CD4-positive, alpha-beta T cell (primary cell): ENCODE measurements at regions not wholly inside any gene's neighbourhood (a gene's known extent, or its start where the extent isn't known, plus 50 kb on each side); places are given as distances from the start of the nearest gene placed in this dataset.

ENCODE experiments used
- ATAC-seq: fragments of 200-7000 bp; cut with Tn5 transposase; one replicate; pipeline ENCODE4 v1.10.0; 2022; ENCODE audit warnings: mild to moderate bottlenecking; ENCODE audit not compliant: poor library complexity
- CTCF ChIA-PET: fragments of 350-600 bp; sonication (Branson Sonifier 250); formaldehyde crosslinking; loops from one replicate; lab custom pipeline; 2021; ENCODE audit warnings: antibody characterized with exemption, inconsistent platforms; lab: Charles Lee
- POLR2A ChIA-PET: fragments of 350-600 bp; sonication (Branson Sonifier 250); formaldehyde crosslinking; loops from one replicate; lab custom pipeline; 2021; ENCODE audit warnings: antibody characterized with exemption, inconsistent platforms; lab: Charles Lee
- DNase-seq, 14 experiments: peaks; one replicate each; pipeline ENCODE4 v3.0.0-alpha.2; 2013 to 2020; ENCODE audit warnings: mixed read lengths in 2 of 14
- H3K27ac ChIP-seq, 2 donors: one replicate each; pipeline versions ENCODE4 v1.5.1 to v1.7.0; 2013; ENCODE audit warnings: low read length in 2 of 2, low read depth in 1 of 2, mild to moderate bottlenecking in 1 of 2
- H3K27me3 ChIP-seq, 2 experiments: 1 replicate in 1 of 2; 2 replicates in 1 of 2; pipeline versions ENCODE4 v1.6.1 to v1.7.0; 2013; ENCODE audit warnings: low read length in 2 of 2, control low read depth in 1 of 2, mild to moderate bottlenecking in 1 of 2, moderate library complexity in 1 of 2; ENCODE audit not compliant: insufficient read depth in 2 of 2, control insufficient read depth in 1 of 2
- H3K36me3 ChIP-seq: one replicate; pipeline ENCODE4 v1.6.1; 2013; ENCODE audit warnings: low read length, control low read depth; ENCODE audit not compliant: insufficient read depth
- H3K4me1 ChIP-seq: one replicate; pipeline ENCODE4 v1.6.1; 2013; ENCODE audit warnings: low read length, control low read depth; ENCODE audit not compliant: insufficient read depth
- H3K4me3 ChIP-seq: one replicate; pipeline ENCODE4 v1.5.1; 2013; ENCODE audit warnings: mild to moderate bottlenecking, low read length, moderate library complexity
- H3K9me3 ChIP-seq, 2 experiments: 1 replicate in 1 of 2; 2 replicates in 1 of 2; pipeline versions ENCODE4 v1.6.1 to v1.7.0; 2013; ENCODE audit warnings: low read length in 2 of 2, mild to moderate bottlenecking in 2 of 2, control low read depth in 1 of 2, moderate library complexity in 1 of 2; ENCODE audit not compliant: control insufficient read depth in 1 of 2, insufficient read depth in 1 of 2
- H3K27ac Mint-ChIP-seq: one replicate; pipeline ENCODE4 v1.8.0; 2020; ENCODE audit warnings: mixed read lengths
- H3K27me3 Mint-ChIP-seq: one replicate; pipeline ENCODE4 v1.8.0; 2021; ENCODE audit warnings: mixed read lengths
- H3K36me3 Mint-ChIP-seq: one replicate; pipeline ENCODE4 v1.8.0; 2021; ENCODE audit warnings: low read depth, mixed read lengths
- H3K4me1 Mint-ChIP-seq: one replicate; pipeline ENCODE4 v1.8.0; 2021; ENCODE audit warnings: low read depth, mixed read lengths
- H3K4me3 Mint-ChIP-seq: one replicate; pipeline ENCODE4 v1.8.0; 2020; ENCODE audit warnings: mild to moderate bottlenecking, mixed read lengths
- H3K9me3 Mint-ChIP-seq: one replicate; pipeline ENCODE4 v1.8.0; 2020; ENCODE audit warnings: mixed read lengths
- CTCF ChIP-seq: fragments of 200-600 bp; IDR thresholded peaks from one replicate; pipeline ENCODE4 v1.8.0; 2022; ENCODE audit warnings: antibody characterized with exemption, mild to moderate bottlenecking
- intact Hi-C, 2 experiments: fragments of 100-400 bp; cut with DNase I in 1 of 2; cut with micrococcal nuclease in 1 of 2; formaldehyde crosslinking; loops; one replicate each; pipeline versions ENCODE4 v1.15.1 to v1.9.0; 2023 to 2025; cut with DNase I, micrococcal nuclease

- no peaks in the 10 kb centered on the region for H3K36me3 Mint-ChIP-seq
- no peak overlapping the region for H3K27ac Mint-ChIP-seq
- no peak for ATAC-seq
- DNase-seq = no peak
- H3K9me3 Mint-ChIP-seq = peaks cover 3% of the 10 kb centered on the region
- H3K27me3 ChIP-seq = peaks cover 0 to 7% of the 10 kb centered on the region in 2 experiments
- no peak overlapping the region for H3K4me3 Mint-ChIP-seq
- no peaks in the 10 kb centered on the region for H3K9me3 ChIP-seq
- no peak overlapping the region for H3K27ac ChIP-seq
- no peaks in the 10 kb centered on the region for H3K4me1 ChIP-seq
- H3K4me1 Mint-ChIP-seq = no peaks in the 10 kb centered on the region
- H3K4me3 ChIP-seq = no peak overlapping the region
- ChIA-PET CTCF (interaction anchor here (0.6 kb wide), 1 partner anchor 632 kb away, joined by 3 read pairs; no protein-coding TSS in a partner anchor), POLR2A (no interaction called here)
- no peak for TF ChIP-seq CTCF
- intact Hi-C loops = no loop called here
- peaks cover 37% of the 10 kb centered on the region for H3K27me3 Mint-ChIP-seq
- no peaks in the 10 kb centered on the region for H3K36me3 ChIP-seq
Measured at GRCh38 chr12:115891556-115892164, 385.8 kb downstream of the MED13L start.

- no peaks in the 10 kb centered on the region for H3K36me3 ChIP-seq
- intact Hi-C loops = no loop called here
- no peak for DNase-seq
- peaks cover 48% of the 10 kb centered on the region for H3K27me3 Mint-ChIP-seq
- no peaks in the 10 kb centered on the region for H3K36me3 Mint-ChIP-seq
- no peaks in the 10 kb centered on the region for H3K9me3 Mint-ChIP-seq
- H3K4me3 ChIP-seq = no peak overlapping the region
- H3K4me1 ChIP-seq = no peaks in the 10 kb centered on the region
- no peak overlapping the region for H3K27ac Mint-ChIP-seq
- no peak for TF ChIP-seq CTCF
- no peak overlapping the region for H3K27ac ChIP-seq
- no peak for ATAC-seq
- H3K4me1 Mint-ChIP-seq = no peaks in the 10 kb centered on the region
- no peaks in the 10 kb centered on the region for H3K9me3 ChIP-seq
- no peak overlapping the region for H3K4me3 Mint-ChIP-seq
- H3K27me3 ChIP-seq = no peaks in the 10 kb centered on the region
- ChIA-PET POLR2A (no interaction called here), CTCF (no interaction called here)
Measured at GRCh38 chr12:115886666-115887065, 390.8 kb downstream of the MED13L start.

- H3K4me1 ChIP-seq = no peaks in the 10 kb centered on the region
- ChIA-PET CTCF (no interaction called here), POLR2A (no interaction called here)
- ATAC-seq (no peak), DNase-seq (no peak)
- no peak overlapping the region for H3K4me3 ChIP-seq
- H3K27me3 ChIP-seq = no peaks in the 10 kb centered on the region
- H3K27ac Mint-ChIP-seq = no peak overlapping the region
- H3K27me3 Mint-ChIP-seq = peaks cover 55% of the 10 kb centered on the region
- no peaks in the 10 kb centered on the region for H3K36me3 Mint-ChIP-seq
- no peaks in the 10 kb centered on the region for H3K36me3 ChIP-seq
- no peaks in the 10 kb centered on the region for H3K4me1 Mint-ChIP-seq
- H3K9me3 Mint-ChIP-seq = no peaks in the 10 kb centered on the region
- H3K9me3 ChIP-seq = no peaks in the 10 kb centered on the region
- TF ChIP-seq CTCF = no peak
- intact Hi-C loops = no loop called here
- H3K27ac ChIP-seq = no peak overlapping the region
- no peak overlapping the region for H3K4me3 Mint-ChIP-seq
Measured at GRCh38 chr12:115885040-115885690, 392.3 kb downstream of the MED13L start.
